IMR-90 (cell line): ENCODE measurements at regions not wholly inside any gene's neighbourhood (a gene's known extent, or its start where the extent isn't known, plus 50 kb on each side); places are given as distances from the start of the nearest gene placed in this dataset.

Experiments
- ATAC-seq: fragments of 200-7000 bp; cut with Tn5 transposase; 2 replicates; pipeline ENCODE4 v1.9.1; 2020; ENCODE audit warnings: low read depth, mild to moderate bottlenecking, moderate library complexity
- BruUV-seq: library from RNA; stranded (reverse); fragments of 400-500 nt; replicated peaks from 2 replicates; lab custom pipeline; 2021; lab: Mats Ljungman, UMichigan
- CTCF ChIA-PET: fragments of 300-600 bp; formaldehyde crosslinking; extraction: SDS; loops from one replicate; lab custom pipeline; 2021; ENCODE audit warnings: antibody characterized with exemption; lab: Yijun Ruan, JAX
- POLR2A ChIA-PET: fragments of 300-600 bp; sonication (Branson Sonifier 250); formaldehyde crosslinking; loops from one replicate; lab custom pipeline; 2022; ENCODE audit warnings: antibody characterized with exemption; ENCODE audit not compliant: unreplicated experiment; lab: Charles Lee
- DNase-seq: peaks from one replicate; pipeline ENCODE4 v3.0.0; 2013
- H2AFZ ChIP-seq: replicated peaks from 2 replicates; pipeline ENCODE3; 2013; ENCODE audit warnings: low read length, mild to moderate bottlenecking; ENCODE audit not compliant: poor library complexity
- H2AK5ac ChIP-seq: 2 replicates; pipeline ENCODE4 v1.6.1; 2013; ENCODE audit warnings: low read depth, low read length, inconsistent platforms
- H2AK9ac ChIP-seq: replicated peaks from 2 replicates; pipeline ENCODE3; 2013; ENCODE audit warnings: mild to moderate bottlenecking, low read depth, low read length, moderate library complexity; ENCODE audit not compliant: poor library complexity
- H2BK120ac ChIP-seq: 2 replicates; pipeline ENCODE4 v1.6.1; 2013; ENCODE audit warnings: low read depth, low read length, inconsistent platforms
- H2BK15ac ChIP-seq: 3 replicates; pipeline ENCODE4 v1.6.1; 2013; ENCODE audit warnings: low read depth, low read length, inconsistent platforms
- H2BK20ac ChIP-seq: 2 replicates; pipeline ENCODE4 v1.6.1; 2013; ENCODE audit warnings: low read depth, mild to moderate bottlenecking, inconsistent platforms, low read length, moderate library complexity
- H2BK5ac ChIP-seq: 2 replicates; pipeline ENCODE4 v1.6.1; 2013; ENCODE audit warnings: mild to moderate bottlenecking, low read depth, low read length, inconsistent platforms; ENCODE audit not compliant: poor library complexity, severe bottlenecking
- H3K14ac ChIP-seq: replicated peaks from 2 replicates; pipeline ENCODE4 v1.6.1; 2013; ENCODE audit warnings: low read depth, low read length, inconsistent platforms
- H3K18ac ChIP-seq: 2 replicates; pipeline ENCODE4 v1.6.1; 2013; ENCODE audit warnings: low read depth, low read length, control low read depth
- H3K23ac ChIP-seq: 2 replicates; pipeline ENCODE4 v1.6.1; 2013; ENCODE audit warnings: low read depth, low read length, inconsistent platforms
- H3K27ac ChIP-seq: 2 replicates; pipeline ENCODE4 v1.5.1; 2013; ENCODE audit warnings: mild to moderate bottlenecking, control low read depth, low read length; ENCODE audit not compliant: insufficient read depth
- H3K27me3 ChIP-seq: 2 replicates; pipeline ENCODE4 v1.6.1; 2013; ENCODE audit warnings: low read length; ENCODE audit not compliant: control insufficient read depth, insufficient read depth
- H3K36me3 ChIP-seq: 2 replicates; pipeline ENCODE4 v1.6.1; 2013; ENCODE audit warnings: low read length, mixed read lengths; ENCODE audit not compliant: control insufficient read depth, insufficient read depth
- H3K4ac ChIP-seq: 2 replicates; pipeline ENCODE4 v1.6.1; 2013; ENCODE audit warnings: low read depth, low read length, inconsistent platforms
- H3K4me1 ChIP-seq: 2 replicates; pipeline ENCODE4 v1.6.1; 2013; ENCODE audit warnings: low read length, mixed read lengths; ENCODE audit not compliant: control insufficient read depth, insufficient read depth
- H3K4me2 ChIP-seq: 2 replicates; pipeline ENCODE4 v1.6.1; 2013; ENCODE audit warnings: low read depth, mild to moderate bottlenecking, control low read depth, low read length, moderate library complexity
- H3K4me3 ChIP-seq: 2 replicates; pipeline ENCODE4 v1.5.1; 2013; ENCODE audit warnings: low read depth, mild to moderate bottlenecking, control low read depth, low read length, moderate library complexity; ENCODE audit not compliant: insufficient read depth
- H3K56ac ChIP-seq: 2 replicates; pipeline ENCODE4 v1.6.1; 2013; ENCODE audit warnings: low read length, inconsistent platforms; ENCODE audit not compliant: insufficient read depth; ENCODE audit errors: extremely low read depth
- H3K79me1 ChIP-seq, 2 experiments: 2 replicates each; pipeline ENCODE4 v1.6.1; 2013; ENCODE audit warnings: low read length in 2 of 2, inconsistent platforms in 1 of 2, low read depth in 1 of 2
- H3K9ac ChIP-seq: 2 replicates; pipeline ENCODE4 v1.6.1; 2013; ENCODE audit warnings: low read depth, low read length, control low read depth
- H3K9me1 ChIP-seq: 2 replicates; pipeline ENCODE4 v1.6.1; 2013; ENCODE audit warnings: low read length, inconsistent platforms; ENCODE audit not compliant: insufficient read depth
- H3K9me3 ChIP-seq: 2 replicates; pipeline ENCODE4 v1.6.1; 2013; ENCODE audit warnings: low read length; ENCODE audit not compliant: control insufficient read depth, insufficient read depth
- H4K20me1 ChIP-seq: 2 replicates; pipeline ENCODE4 v1.6.1; 2013; ENCODE audit warnings: low read length, inconsistent platforms; ENCODE audit not compliant: insufficient read depth
- H4K5ac ChIP-seq: 2 replicates; pipeline ENCODE4 v1.6.1; 2013; ENCODE audit warnings: mild to moderate bottlenecking, low read depth, low read length, control low read depth
- H4K8ac ChIP-seq, 2 experiments: 2 replicates each; pipeline ENCODE4 v1.6.1; 2013; ENCODE audit warnings: low read depth in 2 of 2, low read length in 2 of 2, control low read depth in 1 of 2, inconsistent platforms in 1 of 2
- H4K91ac ChIP-seq: 2 replicates; pipeline ENCODE4 v1.6.1; 2013; ENCODE audit warnings: low read depth, low read length, inconsistent platforms; ENCODE audit not compliant: insufficient read depth
- BHLHE40 ChIP-seq: fragments of 150-350 bp; IDR thresholded peaks from 2 replicates; pipeline ENCODE4 v1.6.1; 2016; ENCODE audit warnings: mild to moderate bottlenecking, low read depth, low read length
- CEBPB ChIP-seq: IDR thresholded peaks from 2 replicates; pipeline ENCODE4 v1.6.1; 2012; ENCODE audit warnings: low read depth, low read length, improper control_type of control experiment
- CHD1 ChIP-seq: IDR thresholded peaks from 2 replicates; pipeline ENCODE4 v1.6.1; 2012; ENCODE audit warnings: low read depth, low read length, improper control_type of control experiment
- FOS ChIP-seq: fragments of 150-350 bp; IDR thresholded peaks from 2 replicates; pipeline ENCODE4 v1.6.1; 2016; ENCODE audit warnings: low read depth, low read length
- MAFK ChIP-seq: IDR thresholded peaks from 2 replicates; pipeline ENCODE4 v1.6.1; 2012; ENCODE audit warnings: low read depth, low read length, improper control_type of control experiment
- MAZ ChIP-seq: IDR thresholded peaks from 2 replicates; pipeline ENCODE4 v1.6.1; 2012; ENCODE audit warnings: low read depth, mild to moderate bottlenecking, low read length, improper control_type of control experiment, moderate library complexity, borderline replicate concordance
- MXI1 ChIP-seq: IDR thresholded peaks from 2 replicates; pipeline ENCODE4 v1.6.1; 2012; ENCODE audit warnings: low read depth, mild to moderate bottlenecking, low read length, moderate library complexity, borderline replicate concordance
- POLR2A ChIP-seq: IDR thresholded peaks from 2 replicates; pipeline ENCODE4 v1.6.1; 2012; ENCODE audit warnings: mild to moderate bottlenecking, low read depth, low read length
- RAD21 ChIP-seq: IDR thresholded peaks from 2 replicates; pipeline ENCODE4 v1.6.1; 2012; ENCODE audit warnings: low read length, improper control_type of control experiment
- RCOR1 ChIP-seq: IDR thresholded peaks from 2 replicates; pipeline ENCODE4 v1.6.1; 2012; ENCODE audit warnings: mild to moderate bottlenecking, low read length, improper control_type of control experiment; ENCODE audit not compliant: insufficient replicate concordance
- RFX5 ChIP-seq: IDR thresholded peaks from 2 replicates; pipeline ENCODE4 v1.8.0; 2012; ENCODE audit warnings: low read depth, mild to moderate bottlenecking, low read length, moderate library complexity
- SMC3 ChIP-seq: fragments of 150-350 bp; IDR thresholded peaks from 2 replicates; pipeline ENCODE4 v1.6.1; 2016; ENCODE audit warnings: low read depth, mild to moderate bottlenecking, antibody characterized with exemption, low read length, moderate library complexity
- WGBS, 2 experiments: methylation state at CpG; one replicate each; pipeline versions ENCODE4 v1.1.5 to v1.1.7; 2013; ENCODE audit warnings: missing lambda C conversion rate in 2 of 2; ENCODE audit not compliant: insufficient read length in 1 of 2; ENCODE audit errors: extremely low coverage in 2 of 2; 5-methylcytosine and 5-hydroxymethylcytosine counted together
- dilution Hi-C: fragments of 300-500 bp; cut with HindIII; formaldehyde crosslinking; loops from one replicate; pipeline ENCODE4 v1.14.3; 2018; ENCODE audit warnings: low sequenced_read_pairs; ENCODE audit not compliant: unreplicated experiment
- in situ Hi-C: fragments of 300-500 bp; cut with MboI; formaldehyde crosslinking; loops from 3 replicates; pipeline ENCODE4 v1.14.3; 2019; ENCODE audit warnings: low sequenced_read_pairs, inconsistent platforms, mixed read lengths
- intact Hi-C: fragments of 100-400 bp; cut with micrococcal nuclease; formaldehyde crosslinking; loops from 2 replicates; pipeline ENCODE4 v1.10.0; 2022
- TF ChIP-seq, protein P1 (sequence below): fragments of 150-350 bp; IDR thresholded peaks from 2 replicates; pipeline ENCODE4 v1.6.1; 2016; ENCODE audit warnings: low read depth, mild to moderate bottlenecking, low read length, moderate library complexity, borderline replicate concordance
- TF ChIP-seq, protein P2 (sequence below): fragments of 150-350 bp; IDR thresholded peaks from 2 replicates; pipeline ENCODE4 v1.6.1; 2017; ENCODE audit warnings: mild to moderate bottlenecking, antibody characterized with exemption, low read length, low read depth

GRCh38 chr10:78963074-78964034, 105.4 kb upstream of the ZMIZ1 start:
- H3K36me3 ChIP-seq, result no peaks in the 10 kb centered on the region
- H3K79me1 ChIP-seq, result no peaks in the 10 kb centered on the region
- POLR2A ChIA-PET, result interaction anchor here (1.0 kb wide), 1 partner anchor 104 kb away, joined by 3 read pairs; no protein-coding TSS in a partner anchor
- H3K9me1 ChIP-seq, result peaks cover 4% of the 10 kb centered on the region; the same call in 1 of the 2 replicates
- dilution Hi-C loops, result no loop called here
- peaks cover 18% of the 10 kb centered on the region for H3K4me1 ChIP-seq
- no peak for ATAC-seq
- H4K5ac ChIP-seq, result no peak overlapping the region
- H3K14ac ChIP-seq, result no peak overlapping the region
- H2AK9ac ChIP-seq, result no peak overlapping the region
- H3K56ac ChIP-seq, result no peak overlapping the region
- no peaks in the 10 kb centered on the region for H4K20me1 ChIP-seq
- H3K9me3 ChIP-seq, result no peaks in the 10 kb centered on the region
- H2BK20ac ChIP-seq, result no peak overlapping the region
- H2AFZ ChIP-seq, result no peak overlapping the region
- H3K4me3 ChIP-seq, result no peak overlapping the region
- 92% methylated on average over 16 of the region's 27 CpGs; no CpG with 5 or more reads in 1 of the 2 experiments for WGBS, 2 experiments
- no peak for DNase-seq
- no TSS peak for BruUV-seq
- H3K27ac ChIP-seq, result no peak overlapping the region
- H2BK15ac ChIP-seq, result no peak overlapping the region
- no peak overlapping the region for H3K18ac ChIP-seq
- no peak overlapping the region for H3K4me2 ChIP-seq
- no peaks in the 10 kb centered on the region for H3K27me3 ChIP-seq
- H3K4ac ChIP-seq, result no peak overlapping the region
- intact Hi-C loops, result no loop called here
- CTCF ChIA-PET, result no interaction called here
- H4K8ac ChIP-seq, result no peak overlapping the region
- no peak overlapping the region for H2BK120ac ChIP-seq
- no peak overlapping the region for H3K23ac ChIP-seq
- H3K9ac ChIP-seq, result no peak overlapping the region
- H4K91ac ChIP-seq, result peak overlapping the region; percentile 29; the same call in 1 of the 2 replicates
- no peak overlapping the region for H2BK5ac ChIP-seq
- H2AK5ac ChIP-seq, result no peak overlapping the region; the same call in 1 of the 2 replicates
- in situ Hi-C loops, result no loop called here
- TF ChIP-seq BHLHE40 (no peak), FOS (no peak), RCOR1 (no peak), SMC3 (no peak), CHD1 (no peak), CEBPB (no peak), MXI1 (no peak), MAFK (no peak), RAD21 (no peak), RFX5 (no peak), MAZ (no peak), POLR2A (no peak)
- TF ChIP-seq, protein P1, sequence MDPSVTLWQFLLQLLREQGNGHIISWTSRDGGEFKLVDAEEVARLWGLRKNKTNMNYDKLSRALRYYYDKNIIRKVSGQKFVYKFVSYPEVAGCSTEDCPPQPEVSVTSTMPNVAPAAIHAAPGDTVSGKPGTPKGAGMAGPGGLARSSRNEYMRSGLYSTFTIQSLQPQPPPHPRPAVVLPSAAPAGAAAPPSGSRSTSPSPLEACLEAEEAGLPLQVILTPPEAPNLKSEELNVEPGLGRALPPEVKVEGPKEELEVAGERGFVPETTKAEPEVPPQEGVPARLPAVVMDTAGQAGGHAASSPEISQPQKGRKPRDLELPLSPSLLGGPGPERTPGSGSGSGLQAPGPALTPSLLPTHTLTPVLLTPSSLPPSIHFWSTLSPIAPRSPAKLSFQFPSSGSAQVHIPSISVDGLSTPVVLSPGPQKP, result no peak
- TF ChIP-seq, protein P2, sequence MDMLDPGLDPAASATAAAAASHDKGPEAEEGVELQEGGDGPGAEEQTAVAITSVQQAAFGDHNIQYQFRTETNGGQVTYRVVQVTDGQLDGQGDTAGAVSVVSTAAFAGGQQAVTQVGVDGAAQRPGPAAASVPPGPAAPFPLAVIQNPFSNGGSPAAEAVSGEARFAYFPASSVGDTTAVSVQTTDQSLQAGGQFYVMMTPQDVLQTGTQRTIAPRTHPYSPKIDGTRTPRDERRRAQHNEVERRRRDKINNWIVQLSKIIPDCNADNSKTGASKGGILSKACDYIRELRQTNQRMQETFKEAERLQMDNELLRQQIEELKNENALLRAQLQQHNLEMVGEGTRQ, result no peak
